NCI-H2196 treated with DMSO at 0.1 percent for 48 hours (cell line): ENCODE measurements at regions not wholly inside any gene's neighbourhood (a gene's known extent, or its start where the extent isn't known, plus 50 kb on each side); places are given as distances from the start of the nearest gene placed in this dataset.

Source experiments
- DNase-seq: peaks from one replicate; lab custom pipeline; 2025; ENCODE audit not compliant: unreplicated experiment; lab: John Stamatoyannopoulos, UW

- DNase-seq, result no peak
Observed at GRCh38 chr18:42392416-42392815, 437.4 kb downstream of the PIK3C3 start.

- DNase-seq, result no peak
Observed at GRCh38 chr18:42392926-42393325, 437.9 kb downstream of the PIK3C3 start.

- DNase-seq, result no peak
Observed at GRCh38 chr18:42394238-42394637, 439.2 kb downstream of the PIK3C3 start.

GRCh38 chr18:42401131-42401673 lies 446.2 kb downstream of the PIK3C3 start:
- DNase-seq, result no peak

GRCh38 chr18:42404151-42404550 lies 449.1 kb downstream of the PIK3C3 start:
- DNase-seq, result no peak

GRCh38 chr18:42409005-42409404 lies 454.0 kb downstream of the PIK3C3 start:
- DNase-seq, result no peak

- no peak for DNase-seq
Observed at GRCh38 chr18:42412281-42412680, 457.2 kb downstream of the PIK3C3 start.

- no peak for DNase-seq
Observed at GRCh38 chr18:42412896-42413295, 457.9 kb downstream of the PIK3C3 start.

- no peak for DNase-seq
Observed at GRCh38 chr18:42413870-42414269, 458.8 kb downstream of the PIK3C3 start.

- no peak for DNase-seq
Observed at GRCh38 chr18:42414756-42415454, 459.9 kb downstream of the PIK3C3 start.

GRCh38 chr18:42417189-42417588 lies 462.2 kb downstream of the PIK3C3 start:
- no peak for DNase-seq

- no peak for DNase-seq
Observed at GRCh38 chr18:42418121-42418520, 463.1 kb downstream of the PIK3C3 start.

- DNase-seq, result no peak
Observed at GRCh38 chr18:42425025-42425424, 470.0 kb downstream of the PIK3C3 start.

GRCh38 chr18:42426496-42427015 lies 471.5 kb downstream of the PIK3C3 start:
- DNase-seq, result no peak

GRCh38 chr18:42429196-42429595 lies 474.2 kb downstream of the PIK3C3 start:
- DNase-seq, result no peak

GRCh38 chr18:42436222-42436765 lies 481.3 kb downstream of the PIK3C3 start:
- DNase-seq, result no peak

GRCh38 chr18:42437001-42437400 lies 482.0 kb downstream of the PIK3C3 start:
- no peak for DNase-seq

GRCh38 chr18:42437646-42438045 lies 482.6 kb downstream of the PIK3C3 start:
- no peak for DNase-seq

- no peak for DNase-seq
Observed at GRCh38 chr18:42442656-42443055, 487.6 kb downstream of the PIK3C3 start.

GRCh38 chr18:42444349-42444748 lies 489.3 kb downstream of the PIK3C3 start:
- DNase-seq, result no peak

GRCh38 chr18:42445359-42445758 lies 490.3 kb downstream of the PIK3C3 start:
- DNase-seq, result no peak

GRCh38 chr18:42446195-42446594 lies 491.2 kb downstream of the PIK3C3 start:
- DNase-seq, result no peak
